Dendritic cell treated with granulocyte-macrophage colony-stimulating factor and Interleukin-4, amounts not matched to agents 40 ng/mL and 50 ng/mL, for 4 days (primary cell): ENCODE measurements at regions not wholly inside any gene's neighbourhood (a gene's known extent, or its start where the extent isn't known, plus 50 kb on each side); places are given as distances from the start of the nearest gene placed in this dataset.

Experiments
- H3K27ac Mint-ChIP-seq: one replicate; pipeline ENCODE4 v1.8.0; 2022; ENCODE audit warnings: mild to moderate bottlenecking, mixed read lengths
- H3K27me3 Mint-ChIP-seq: one replicate; pipeline ENCODE4 v1.8.0; 2022; ENCODE audit warnings: mild to moderate bottlenecking, mixed read lengths
- H3K36me3 Mint-ChIP-seq: one replicate; pipeline ENCODE4 v1.8.0; 2022; ENCODE audit warnings: low read depth, mixed read lengths
- H3K4me1 Mint-ChIP-seq: one replicate; pipeline ENCODE4 v1.8.0; 2022; ENCODE audit warnings: low read depth, mixed read lengths
- H3K4me3 Mint-ChIP-seq: one replicate; pipeline ENCODE4 v1.8.0; 2022; ENCODE audit warnings: mild to moderate bottlenecking, moderate library complexity, mixed read lengths
- H3K9me3 Mint-ChIP-seq: one replicate; pipeline ENCODE4 v1.8.0; 2022; ENCODE audit warnings: mixed read lengths
- intact Hi-C: fragments of 100-400 bp; cut with micrococcal nuclease; formaldehyde crosslinking; loops from one replicate; pipeline ENCODE4 v1.15.0; 2022

DNA sequence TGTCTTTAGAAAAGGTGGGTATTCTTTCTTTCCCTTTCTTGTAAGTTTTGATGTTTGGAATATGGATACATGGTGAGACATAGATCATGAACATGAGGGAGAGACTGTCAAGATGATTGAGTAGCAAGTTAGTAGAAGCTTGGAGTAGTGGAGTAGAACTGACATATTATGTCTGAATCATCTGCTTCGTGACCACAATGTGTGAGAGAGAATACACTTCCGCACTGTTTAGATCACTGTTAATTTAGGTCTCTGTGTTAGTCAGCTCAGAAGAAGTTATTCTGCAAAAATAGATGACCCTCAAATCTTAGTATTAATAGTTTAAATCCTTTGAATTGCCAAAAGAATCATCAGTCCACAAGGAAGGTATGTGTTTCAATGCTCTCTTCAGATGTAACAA, 151.0 kb downstream of the OXSM start:
- Mint-ChIP-seq H3K9me3 (no peaks in the 10 kb centered on the region), H3K4me3 (no peak overlapping the region), H3K27me3 (no peaks in the 10 kb centered on the region), H3K36me3 (no peaks in the 10 kb centered on the region), H3K27ac (no peak overlapping the region), H3K4me1 (no peaks in the 10 kb centered on the region)
- intact Hi-C loops = no loop called here

DNA sequence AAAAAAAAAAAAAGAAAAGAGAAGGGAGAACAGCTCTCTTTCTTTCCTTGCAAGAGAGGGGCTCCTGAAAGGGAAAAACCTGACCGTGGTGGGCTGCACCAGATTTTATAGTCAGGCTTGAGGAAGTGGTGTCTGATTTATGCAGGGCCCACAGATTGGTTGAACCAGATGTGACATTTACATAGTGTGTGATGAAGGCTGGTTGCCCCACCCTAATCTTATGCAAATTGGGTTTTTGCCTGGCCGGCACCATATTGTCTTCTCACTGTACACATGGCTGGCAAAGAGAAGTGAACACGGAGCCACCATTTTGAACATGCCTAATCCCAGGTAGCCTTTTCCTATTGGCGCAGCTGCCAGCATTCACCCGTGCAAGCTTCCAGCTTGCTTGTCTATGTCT, 154.4 kb downstream of the OXSM start:
- no peaks in the 10 kb centered on the region for H3K9me3 Mint-ChIP-seq
- H3K27me3 Mint-ChIP-seq = no peaks in the 10 kb centered on the region
- no peak overlapping the region for H3K4me3 Mint-ChIP-seq
- H3K27ac Mint-ChIP-seq = no peak overlapping the region
- H3K4me1 Mint-ChIP-seq = no peaks in the 10 kb centered on the region
- intact Hi-C loops = no loop called here
- no peaks in the 10 kb centered on the region for H3K36me3 Mint-ChIP-seq

DNA sequence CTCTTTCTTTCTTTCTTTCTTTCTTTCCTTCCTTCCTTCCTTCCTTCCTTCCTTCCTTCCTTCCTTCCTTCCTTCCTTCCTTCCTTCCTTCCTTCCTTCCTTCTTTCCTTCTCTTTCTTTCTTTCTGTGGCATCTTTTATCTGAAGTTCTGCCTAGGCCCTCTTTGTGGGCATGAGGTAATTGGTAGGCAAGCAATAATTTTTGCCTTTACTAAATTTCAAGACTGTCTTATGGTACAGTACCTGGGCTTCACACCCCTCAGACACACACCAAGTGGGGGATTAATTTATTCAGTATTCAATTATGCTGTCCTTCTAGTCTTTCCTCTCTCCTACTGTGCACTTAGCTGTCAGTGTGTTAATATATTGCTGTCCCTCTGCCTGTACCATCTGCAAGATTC, 155.5 kb downstream of the OXSM start:
- Mint-ChIP-seq H3K4me3 (no peak overlapping the region), H3K27ac (no peak overlapping the region)

DNA sequence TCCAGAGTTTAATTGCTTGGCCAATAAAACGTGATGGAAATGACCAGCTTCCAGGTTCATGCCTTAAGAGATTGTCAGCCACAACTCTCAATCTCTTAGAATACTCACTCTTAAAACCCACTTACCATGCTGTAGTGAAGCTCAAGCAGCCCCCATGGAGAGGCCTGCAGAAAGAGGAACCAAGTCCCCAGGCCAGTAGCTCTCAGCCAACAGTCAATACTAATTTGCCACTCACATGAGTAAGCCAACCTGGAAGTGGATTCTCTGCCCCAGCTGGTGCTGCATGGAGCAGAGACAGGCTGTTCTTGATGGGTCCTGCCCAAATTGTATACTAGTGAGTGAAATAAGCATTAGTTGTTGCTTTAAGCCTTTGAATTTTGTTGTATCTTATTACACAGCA, 155.9 kb downstream of the OXSM start:
- Mint-ChIP-seq H3K4me3 (no peak overlapping the region), H3K27me3 (no peaks in the 10 kb centered on the region), H3K9me3 (peaks cover 8% of the 10 kb centered on the region), H3K4me1 (no peaks in the 10 kb centered on the region), H3K36me3 (no peaks in the 10 kb centered on the region), H3K27ac (no peak overlapping the region)
- intact Hi-C loops = no loop called here

More for the DNA sequence above, 155.5 kb downstream of the OXSM start:
- H3K27me3 Mint-ChIP-seq = no peaks in the 10 kb centered on the region
- intact Hi-C loops = no loop called here
- H3K4me1 Mint-ChIP-seq = no peaks in the 10 kb centered on the region
- H3K9me3 Mint-ChIP-seq = peaks cover 5% of the 10 kb centered on the region
- H3K36me3 Mint-ChIP-seq = no peaks in the 10 kb centered on the region

DNA sequence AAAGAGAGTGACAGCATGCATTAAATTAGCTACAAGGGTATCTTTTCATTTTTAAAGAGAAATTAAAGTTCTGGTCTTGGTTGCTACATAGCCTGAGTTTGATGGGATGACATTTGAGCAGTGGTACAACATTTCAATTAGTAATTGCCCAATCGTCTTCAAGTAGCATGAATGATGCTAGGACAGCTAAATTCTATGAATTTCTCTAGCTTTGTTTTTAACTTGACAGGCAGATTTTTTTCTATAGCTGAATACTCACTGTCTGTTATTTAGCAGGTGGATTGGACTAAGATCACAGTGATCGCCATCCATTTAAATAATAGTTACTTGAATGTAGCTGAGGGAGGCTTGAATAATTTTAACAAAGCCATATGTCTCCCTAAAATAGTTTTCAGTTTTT, 162.2 kb downstream of the OXSM start:
- Mint-ChIP-seq H3K36me3 (no peaks in the 10 kb centered on the region), H3K27me3 (no peaks in the 10 kb centered on the region), H3K4me3 (no peak overlapping the region), H3K4me1 (no peaks in the 10 kb centered on the region), H3K27ac (no peak overlapping the region), H3K9me3 (peaks cover 8% of the 10 kb centered on the region)
- intact Hi-C loops = no loop called here

DNA sequence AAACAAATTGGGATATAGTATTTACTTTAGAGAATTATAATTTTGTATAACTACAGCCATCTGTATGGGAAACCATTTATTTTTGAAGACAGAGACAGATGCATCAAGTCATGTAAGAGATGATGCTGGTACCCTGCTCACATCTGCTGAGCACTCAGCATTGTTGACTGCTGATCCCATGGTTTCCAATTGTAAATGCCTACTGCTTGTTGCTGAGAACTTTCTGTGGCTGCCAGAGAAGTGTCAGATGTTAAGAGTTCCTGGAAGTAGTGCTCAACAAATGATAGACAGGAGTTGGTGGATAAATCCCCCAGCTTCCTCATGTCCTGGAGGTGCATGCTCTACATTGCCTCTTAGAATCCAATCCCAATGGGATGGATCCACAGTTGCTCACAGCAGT, 167.1 kb downstream of the OXSM start:
- no peaks in the 10 kb centered on the region for H3K36me3 Mint-ChIP-seq
- no peaks in the 10 kb centered on the region for H3K27me3 Mint-ChIP-seq
- intact Hi-C loops = no loop called here
- no peak overlapping the region for H3K4me3 Mint-ChIP-seq
- H3K4me1 Mint-ChIP-seq = no peaks in the 10 kb centered on the region
- H3K9me3 Mint-ChIP-seq = no peaks in the 10 kb centered on the region
- H3K27ac Mint-ChIP-seq = no peak overlapping the region

DNA sequence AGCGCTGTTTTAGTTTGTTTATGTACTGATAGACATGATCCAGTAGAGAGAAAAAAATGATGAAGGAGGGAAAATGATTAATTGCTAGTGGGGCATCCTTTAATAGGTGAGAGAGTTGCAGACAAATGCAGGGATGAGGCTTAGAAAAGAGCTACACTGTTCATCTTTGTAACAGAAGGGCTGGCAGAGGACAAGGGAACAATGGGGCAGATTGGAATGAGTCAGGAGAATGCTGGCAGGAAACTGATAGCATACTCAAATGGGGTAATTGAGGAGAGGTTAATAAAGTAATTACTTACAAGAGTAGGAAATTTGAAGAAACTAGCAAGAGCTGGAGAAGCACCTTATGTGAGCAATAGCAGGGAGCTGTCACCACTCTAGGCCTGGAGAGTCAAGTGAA, 170.9 kb downstream of the OXSM start:
- H3K27me3 Mint-ChIP-seq = no peaks in the 10 kb centered on the region
- no peaks in the 10 kb centered on the region for H3K4me1 Mint-ChIP-seq
- H3K27ac Mint-ChIP-seq = no peak overlapping the region
- no peaks in the 10 kb centered on the region for H3K36me3 Mint-ChIP-seq
- intact Hi-C loops = no loop called here
- H3K9me3 Mint-ChIP-seq = no peaks in the 10 kb centered on the region
- no peak overlapping the region for H3K4me3 Mint-ChIP-seq

DNA sequence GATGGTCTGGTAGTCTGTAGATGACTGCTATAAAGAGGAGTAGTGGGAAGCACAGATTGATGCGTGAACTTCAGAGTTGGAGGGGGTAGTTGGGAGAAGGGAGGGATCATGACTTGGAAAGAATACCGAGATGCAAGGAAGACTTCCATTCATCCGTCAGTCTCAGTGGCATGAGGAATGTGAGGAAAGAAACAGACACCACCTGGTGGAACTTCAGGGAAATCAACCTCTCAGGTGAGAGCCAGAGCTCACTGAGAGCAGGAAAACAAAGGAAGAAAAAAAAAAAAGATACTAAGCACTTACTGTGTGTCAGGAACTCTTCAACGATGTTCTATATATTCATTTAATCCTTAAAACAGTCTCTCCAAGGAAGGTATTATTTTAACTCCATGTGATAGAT, 172.4 kb downstream of the OXSM start:
- Mint-ChIP-seq H3K27ac (no peak overlapping the region), H3K27me3 (no peaks in the 10 kb centered on the region), H3K9me3 (no peaks in the 10 kb centered on the region), H3K4me1 (no peaks in the 10 kb centered on the region), H3K36me3 (no peaks in the 10 kb centered on the region), H3K4me3 (no peak overlapping the region)
- intact Hi-C loops = no loop called here

DNA sequence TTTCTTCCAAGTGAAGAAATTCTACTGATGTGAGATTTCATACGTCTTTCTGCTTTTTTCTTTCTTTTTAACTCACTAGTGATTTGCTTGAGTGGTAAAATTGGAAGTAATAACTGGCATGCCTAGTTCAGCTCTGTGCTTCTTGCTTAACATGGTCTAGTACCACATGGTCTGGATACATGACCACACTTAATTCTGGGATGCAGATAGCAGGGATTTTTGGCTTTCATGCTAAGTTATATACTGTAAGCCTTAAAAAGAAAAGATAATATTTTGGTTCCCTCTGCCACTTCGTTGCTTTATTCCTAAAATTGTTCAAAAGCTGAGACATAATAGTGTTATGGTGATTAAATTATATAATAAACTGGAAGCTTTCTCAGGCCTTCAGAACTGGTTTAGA, 174.3 kb downstream of the OXSM start:
- Mint-ChIP-seq H3K4me3 (no peak overlapping the region), H3K36me3 (no peaks in the 10 kb centered on the region), H3K9me3 (no peaks in the 10 kb centered on the region), H3K27me3 (no peaks in the 10 kb centered on the region), H3K4me1 (no peaks in the 10 kb centered on the region), H3K27ac (no peak overlapping the region)
- intact Hi-C loops = no loop called here

DNA sequence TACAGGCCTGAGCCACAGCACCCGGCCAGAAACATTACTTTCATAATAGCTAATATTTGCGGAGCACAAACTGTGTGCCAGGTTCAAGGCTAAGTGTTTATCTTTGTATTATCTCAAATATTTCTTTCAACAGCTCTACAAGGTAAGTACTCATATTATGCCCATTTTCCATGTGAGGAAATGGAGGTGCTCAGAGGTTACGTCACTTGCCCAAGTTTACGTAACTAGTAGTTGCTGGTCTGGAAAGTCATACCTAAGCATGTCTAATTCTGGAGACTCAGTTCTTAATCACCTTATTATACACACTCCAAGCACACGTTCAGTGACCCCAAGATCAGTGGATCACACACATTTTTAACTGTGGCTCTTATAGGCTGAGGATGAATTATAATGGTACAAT, 177.5 kb downstream of the OXSM start:
- Mint-ChIP-seq H3K9me3 (peaks cover 11% of the 10 kb centered on the region), H3K4me3 (no peak overlapping the region), H3K36me3 (no peaks in the 10 kb centered on the region), H3K4me1 (no peaks in the 10 kb centered on the region), H3K27me3 (no peaks in the 10 kb centered on the region), H3K27ac (no peak overlapping the region)
- intact Hi-C loops = no loop called here

DNA sequence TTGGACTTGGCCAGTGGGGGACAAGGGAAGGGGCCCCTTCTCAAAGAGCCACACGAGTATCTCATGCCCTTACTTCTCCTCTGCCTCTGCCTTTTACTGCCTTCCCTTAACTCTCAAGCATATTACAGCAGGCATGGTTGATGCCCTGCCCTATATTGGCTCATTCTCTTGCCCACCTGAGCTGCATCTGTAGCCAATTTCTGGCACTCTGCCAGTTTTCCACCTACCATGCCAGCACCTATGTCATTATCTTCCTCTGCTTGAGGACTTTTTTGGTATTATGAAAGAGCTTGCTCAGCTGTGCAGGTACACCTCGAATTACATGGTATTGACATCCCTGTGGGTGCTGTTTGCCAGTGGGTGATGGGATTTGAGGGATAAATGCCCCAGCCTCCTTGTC, 181.8 kb downstream of the OXSM start:
- H3K27me3 Mint-ChIP-seq = no peaks in the 10 kb centered on the region
- H3K27ac Mint-ChIP-seq = no peak overlapping the region
- no peaks in the 10 kb centered on the region for H3K4me1 Mint-ChIP-seq
- no peak overlapping the region for H3K4me3 Mint-ChIP-seq
- intact Hi-C loops = no loop called here
- H3K36me3 Mint-ChIP-seq = no peaks in the 10 kb centered on the region
- H3K9me3 Mint-ChIP-seq = peaks cover 11% of the 10 kb centered on the region

DNA sequence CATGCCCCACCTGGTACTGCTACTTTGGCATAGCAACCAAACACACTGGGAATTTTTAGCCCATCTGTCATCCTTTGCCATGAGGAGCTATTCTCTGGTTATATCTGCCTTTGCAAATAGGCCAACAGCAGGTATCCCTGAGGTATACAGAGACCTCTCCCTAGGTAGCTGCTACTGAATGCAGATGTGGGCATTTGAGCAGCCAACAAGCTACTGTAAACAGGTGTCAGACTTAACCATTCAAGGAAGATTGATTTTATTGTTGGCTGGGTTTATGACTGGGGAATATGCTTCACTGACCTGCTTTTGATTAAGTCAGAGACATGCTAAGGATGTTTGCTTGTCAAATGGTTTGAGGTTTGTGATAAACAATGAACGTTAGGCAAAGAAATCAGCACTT, 183.2 kb downstream of the OXSM start:
- Mint-ChIP-seq H3K27ac (no peak overlapping the region), H3K4me1 (no peaks in the 10 kb centered on the region), H3K36me3 (no peaks in the 10 kb centered on the region), H3K9me3 (peaks cover 16% of the 10 kb centered on the region), H3K27me3 (no peaks in the 10 kb centered on the region), H3K4me3 (no peak overlapping the region)
- intact Hi-C loops = no loop called here

DNA sequence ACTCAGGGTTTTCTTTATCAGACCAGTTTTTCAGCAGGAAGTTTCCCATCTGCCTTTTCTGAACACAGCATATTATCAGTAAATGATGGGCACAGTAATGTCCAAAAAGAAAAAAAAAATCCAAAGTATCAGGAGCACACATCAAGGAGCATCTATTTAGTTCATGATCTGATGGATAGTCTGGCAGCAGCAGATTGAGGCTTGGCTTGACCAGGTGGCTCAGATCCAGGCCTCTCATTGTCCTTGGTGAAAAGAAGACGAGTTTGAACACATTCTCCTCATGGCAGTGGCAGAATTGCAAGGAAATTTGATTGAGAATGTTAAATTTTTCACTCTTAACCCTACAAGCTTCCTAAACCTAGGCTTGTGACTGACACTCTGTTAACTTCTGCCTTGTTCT, 192.9 kb downstream of the OXSM start:
- no peaks in the 10 kb centered on the region for H3K4me1 Mint-ChIP-seq
- no peak overlapping the region for H3K27ac Mint-ChIP-seq

DNA sequence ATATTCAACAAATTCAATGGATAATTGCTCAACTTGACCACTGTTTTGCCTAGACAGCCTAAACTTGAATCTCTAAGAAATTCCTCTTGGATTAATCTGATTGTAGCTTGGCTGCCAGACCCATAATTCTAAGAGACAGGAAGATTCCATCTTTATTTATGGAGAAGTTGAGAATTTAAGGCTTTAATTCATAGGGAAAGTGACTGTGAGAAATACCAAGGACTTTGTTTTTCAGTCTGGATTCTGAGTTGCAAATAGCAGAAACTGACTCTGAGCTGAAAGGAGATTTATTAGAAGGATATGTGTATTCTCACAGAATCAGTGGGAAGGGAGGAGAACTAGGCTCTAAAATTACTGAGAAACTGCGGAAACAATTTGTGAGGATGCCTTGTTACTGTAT, 195.7 kb downstream of the OXSM start:
- Mint-ChIP-seq H3K27ac (no peak overlapping the region), H3K9me3 (peaks cover 48% of the 10 kb centered on the region), H3K36me3 (no peaks in the 10 kb centered on the region), H3K4me1 (no peaks in the 10 kb centered on the region), H3K27me3 (no peaks in the 10 kb centered on the region), H3K4me3 (no peak overlapping the region)
- intact Hi-C loops = no loop called here

More for the DNA sequence above, 192.9 kb downstream of the OXSM start:
- intact Hi-C loops = no loop called here
- Mint-ChIP-seq H3K36me3 (no peaks in the 10 kb centered on the region), H3K4me3 (no peak overlapping the region), H3K9me3 (peaks cover 42% of the 10 kb centered on the region), H3K27me3 (no peaks in the 10 kb centered on the region)

DNA sequence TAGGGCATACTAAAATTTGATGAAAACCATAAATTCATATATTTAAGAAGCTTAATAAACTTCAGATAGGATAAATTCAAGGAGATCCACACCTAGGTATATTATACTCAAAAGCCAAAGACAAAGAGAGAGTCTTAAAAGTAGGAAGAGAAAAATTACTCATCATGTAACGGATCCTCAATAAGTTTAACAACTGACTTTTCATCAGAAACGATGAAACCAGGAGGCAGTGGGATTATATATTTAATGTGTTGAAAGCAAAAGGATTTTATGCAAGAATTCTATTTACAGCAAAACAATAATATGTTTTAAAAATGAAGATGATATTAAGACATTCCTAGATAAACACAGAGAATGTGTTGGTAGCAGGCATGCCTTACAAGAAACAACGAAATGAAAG, 202.7 kb downstream of the OXSM start:
- Mint-ChIP-seq H3K4me3 (no peak overlapping the region), H3K9me3 (peaks cover 64% of the 10 kb centered on the region), H3K36me3 (no peaks in the 10 kb centered on the region), H3K27ac (no peak overlapping the region), H3K27me3 (no peaks in the 10 kb centered on the region), H3K4me1 (no peaks in the 10 kb centered on the region)
- intact Hi-C loops = no loop called here

DNA sequence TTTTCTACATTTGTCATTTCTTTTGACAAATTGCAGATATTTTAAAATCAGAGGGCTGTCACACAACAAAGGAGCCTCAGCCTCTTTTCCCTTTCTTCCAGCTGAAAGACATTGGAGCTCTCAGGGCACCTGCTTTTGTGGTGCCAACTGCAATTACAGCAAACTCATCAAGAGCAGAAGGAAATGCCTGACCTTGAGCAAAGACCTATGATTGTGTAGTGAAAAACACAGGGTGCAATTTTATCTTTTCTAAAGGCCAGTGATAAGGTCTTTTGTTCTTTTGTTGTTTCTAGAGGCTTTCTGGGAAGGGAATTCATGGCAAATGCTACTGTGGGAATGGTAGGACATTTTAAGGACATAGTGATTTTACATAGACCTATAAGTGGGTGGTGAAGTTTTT, 214.3 kb downstream of the OXSM start:
- intact Hi-C loops = no loop called here
- Mint-ChIP-seq H3K4me3 (no peak overlapping the region), H3K27ac (no peak overlapping the region), H3K36me3 (no peaks in the 10 kb centered on the region), H3K27me3 (no peaks in the 10 kb centered on the region), H3K9me3 (peaks cover 14% of the 10 kb centered on the region), H3K4me1 (no peaks in the 10 kb centered on the region)
